Nephron progenitor cell (in vitro differentiated cells): ENCODE measurements at regions not wholly inside any gene's neighbourhood (a gene's known extent, or its start where the extent isn't known, plus 50 kb on each side); places are given as distances from the start of the nearest gene placed in this dataset.

Source experiments
- DNase-seq: peaks from one replicate; pipeline ENCODE4 v3.0.0; 2021
- H3K27ac Mint-ChIP-seq: 2 replicates; pipeline ENCODE4 v1.8.0; 2021; ENCODE audit warnings: mild to moderate bottlenecking, moderate library complexity, mixed read lengths
- H3K27me3 Mint-ChIP-seq: 2 replicates; pipeline ENCODE4 v1.8.0; 2021; ENCODE audit warnings: mild to moderate bottlenecking, low read depth, mixed read lengths; ENCODE audit not compliant: poor library complexity
- H3K36me3 Mint-ChIP-seq: 2 replicates; pipeline ENCODE4 v1.8.0; 2021; ENCODE audit warnings: low read depth, mixed read lengths
- H3K4me1 Mint-ChIP-seq: 2 replicates; pipeline ENCODE4 v1.8.0; 2021; ENCODE audit warnings: mixed read lengths
- H3K4me3 Mint-ChIP-seq: 2 replicates; pipeline ENCODE4 v1.8.0; 2021; ENCODE audit warnings: mild to moderate bottlenecking, moderate library complexity, mixed read lengths
- H3K9me3 Mint-ChIP-seq: 2 replicates; pipeline ENCODE4 v1.8.0; 2021; ENCODE audit warnings: mild to moderate bottlenecking, moderate library complexity, mixed read lengths
- CTCF ChIP-seq: fragments of 200-600 bp; sonication (generic); IDR thresholded peaks from 2 replicates; pipeline ENCODE4 v1.5.0; 2021; ENCODE audit warnings: antibody characterized with exemption

- no peak for TF ChIP-seq CTCF
- H3K9me3 Mint-ChIP-seq: no peaks in the 10 kb centered on the region
- H3K27ac Mint-ChIP-seq: no peak overlapping the region
- no peak overlapping the region for H3K4me3 Mint-ChIP-seq
- no peak for DNase-seq
- peaks cover 14% of the 10 kb centered on the region for H3K4me1 Mint-ChIP-seq
- peaks cover 28% of the 10 kb centered on the region for H3K27me3 Mint-ChIP-seq
- H3K36me3 Mint-ChIP-seq: no peaks in the 10 kb centered on the region
These were observed 103.2 kb upstream of the RUNX3 start for GRCh38 chr1:25033030-25033827.

DNA sequence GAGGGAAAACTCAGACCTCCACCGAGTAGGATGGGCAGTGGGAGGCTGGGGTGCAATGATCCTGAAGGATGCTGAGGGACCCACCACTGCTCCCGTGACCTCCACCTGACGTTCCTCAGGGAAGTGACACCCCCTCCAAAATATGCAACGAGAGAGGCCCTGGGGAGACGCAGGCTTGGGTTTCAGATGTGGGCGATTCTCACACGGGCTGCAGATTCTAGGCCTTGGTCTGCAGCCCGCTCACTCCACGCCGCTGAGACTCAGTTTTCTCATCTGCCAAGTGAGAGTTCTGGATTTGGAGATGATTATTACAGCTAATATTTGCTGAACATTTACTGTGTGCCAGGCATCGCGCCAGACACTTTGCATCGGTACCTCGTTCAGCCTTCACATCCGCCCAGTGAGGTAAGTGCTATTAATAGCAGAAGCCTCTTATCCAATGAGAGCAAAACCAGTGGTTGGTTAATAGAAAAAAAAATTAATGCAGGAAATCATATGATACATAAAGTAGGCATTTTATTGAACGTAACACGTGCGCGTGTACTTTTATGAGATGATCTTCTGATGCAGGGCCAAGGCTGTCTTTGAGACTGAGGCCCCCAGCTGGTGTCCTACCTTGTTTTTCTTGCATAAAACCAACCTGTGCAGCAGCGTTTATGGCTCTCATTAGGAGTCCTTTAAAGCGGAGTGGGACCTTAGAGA lies 102.0 kb upstream of the RUNX3 start:
- H3K9me3 Mint-ChIP-seq: no peaks in the 10 kb centered on the region
- TF ChIP-seq CTCF: no peak
- H3K4me3 Mint-ChIP-seq: no peak overlapping the region
- no peak overlapping the region for H3K27ac Mint-ChIP-seq
- peaks cover 31% of the 10 kb centered on the region for H3K27me3 Mint-ChIP-seq
- H3K36me3 Mint-ChIP-seq: no peaks in the 10 kb centered on the region
- no peak for DNase-seq
- H3K4me1 Mint-ChIP-seq: peaks cover 14% of the 10 kb centered on the region

GRCh38 chr1:25031601-25031965 lies 101.5 kb upstream of the RUNX3 start:
- Mint-ChIP-seq H3K27me3 (peaks cover 36% of the 10 kb centered on the region), H3K4me3 (no peak overlapping the region), H3K36me3 (no peaks in the 10 kb centered on the region), H3K9me3 (no peaks in the 10 kb centered on the region), H3K27ac (no peak overlapping the region), H3K4me1 (peaks cover 14% of the 10 kb centered on the region)
- no peak for TF ChIP-seq CTCF
- DNase-seq: no peak

DNA sequence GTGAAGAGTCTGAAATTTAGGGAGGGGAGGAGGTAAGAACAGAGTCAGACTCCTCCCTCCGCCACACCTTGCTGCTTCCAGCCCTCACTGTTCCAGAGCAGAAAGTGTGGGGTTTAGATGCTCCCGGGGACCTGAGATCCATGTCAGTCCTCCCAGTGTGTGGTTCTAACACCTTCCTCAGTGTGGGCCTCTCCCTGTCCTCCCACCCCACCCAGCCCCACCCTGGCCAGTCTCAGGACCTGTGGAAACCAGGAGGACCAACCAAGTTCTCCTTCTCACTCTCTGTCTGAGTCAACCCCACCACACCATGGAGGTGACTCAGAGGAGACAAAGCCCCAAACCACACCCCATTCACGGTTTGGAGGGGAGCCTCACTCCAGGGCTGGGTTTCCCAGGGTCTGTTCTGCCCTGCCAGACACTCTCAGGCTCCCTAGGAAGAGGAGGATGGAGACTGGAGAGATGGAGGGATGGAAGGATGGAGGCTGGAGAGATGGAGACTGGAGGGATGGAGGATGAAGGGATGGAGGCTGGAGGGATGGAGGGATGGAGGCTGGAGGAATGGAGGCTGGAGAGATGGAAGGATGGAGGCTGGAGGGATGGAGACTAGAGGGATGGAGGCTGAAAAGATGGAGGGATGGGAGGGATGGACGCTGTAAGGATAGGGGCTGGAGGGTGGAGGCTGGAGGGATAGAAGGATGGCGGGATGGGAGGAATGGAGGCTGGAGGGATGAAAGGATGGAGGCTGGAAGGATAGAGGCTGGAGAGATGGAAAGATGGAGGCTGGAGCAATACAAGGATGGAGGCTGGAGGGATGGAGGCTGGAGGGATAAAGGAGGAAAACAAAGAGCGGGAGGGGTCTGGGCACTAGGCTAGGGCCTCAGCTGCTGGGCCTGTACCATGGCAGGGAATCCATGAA lies 100.9 kb upstream of the RUNX3 start:
- Mint-ChIP-seq H3K9me3 (no peaks in the 10 kb centered on the region), H3K27ac (no peak overlapping the region), H3K27me3 (peaks cover 41% of the 10 kb centered on the region), H3K4me1 (peaks cover 14% of the 10 kb centered on the region), H3K36me3 (no peaks in the 10 kb centered on the region), H3K4me3 (no peak overlapping the region)
- no peak for TF ChIP-seq CTCF
- no peak for DNase-seq

DNA sequence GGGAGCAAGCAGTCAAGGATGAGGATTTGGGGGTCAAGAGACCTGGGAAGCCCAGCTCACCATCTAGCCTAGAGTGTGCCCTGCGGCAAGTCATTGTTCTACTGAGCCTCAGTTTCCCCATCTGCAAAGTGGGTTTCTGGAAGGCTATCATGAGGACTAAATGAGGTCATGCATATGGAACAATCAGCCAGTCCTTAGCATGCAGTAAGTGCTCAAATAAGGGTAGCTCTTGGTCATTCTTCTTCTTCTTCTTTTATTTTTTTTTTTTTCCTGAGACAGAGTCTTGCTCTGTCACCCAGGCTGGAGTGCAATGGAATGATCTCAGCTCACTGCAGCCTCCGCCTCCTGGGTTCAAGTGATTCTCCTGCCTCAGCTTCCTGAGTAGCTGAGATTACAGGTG lies 99.9 kb upstream of the RUNX3 start:
- H3K9me3 Mint-ChIP-seq: no peaks in the 10 kb centered on the region
- TF ChIP-seq CTCF: no peak
- no peaks in the 10 kb centered on the region for H3K36me3 Mint-ChIP-seq
- no peak overlapping the region for H3K4me3 Mint-ChIP-seq
- no peak overlapping the region for H3K27ac Mint-ChIP-seq
- no peak for DNase-seq
- H3K4me1 Mint-ChIP-seq: peaks cover 14% of the 10 kb centered on the region
- peaks cover 41% of the 10 kb centered on the region for H3K27me3 Mint-ChIP-seq
